ENCODE measurements at regions not wholly inside any gene's neighbourhood (a gene's known extent, or its start where the extent isn't known, plus 50 kb on each side); places are given as distances from the start of the nearest gene placed in this dataset.

- no peak for TF ChIP-seq CTCF (IDR thresholded peaks at IDR 0.05; ENCODE audit: low read depth, low read length)
- Histone ChIP-seq H3K36me3 (no peaks in the 10 kb centered on the region), H3K9me3 (ENCODE audit: severe bottlenecking) (no peaks in the 10 kb centered on the region), H3K27me3 (ENCODE audit: insufficient read depth, low read depth, severe bottlenecking) (no peaks in the 10 kb centered on the region), H3K4me3 (ENCODE audit: low read depth, low read length) (no peak overlapping the region), H3K27ac (no peak overlapping the region)
- DNase-seq: no peak
Measured at GRCh38 chr12:105773471-105773870, 365.3 kb downstream of the NUAK1 start.

- DNase-seq: no peak
- H3K4me3 ChIP-seq (ENCODE audit: low read depth, low read length): no peak overlapping the region
- no peak overlapping the region for H3K27ac ChIP-seq
- H3K36me3 ChIP-seq: no peaks in the 10 kb centered on the region
- TF ChIP-seq CTCF (IDR thresholded peaks at IDR 0.05; ENCODE audit: low read depth, low read length): no peak
- H3K27me3 ChIP-seq (ENCODE audit: insufficient read depth, low read depth, severe bottlenecking): no peaks in the 10 kb centered on the region
- H3K9me3 ChIP-seq (ENCODE audit: severe bottlenecking): no peaks in the 10 kb centered on the region
Measured at GRCh38 chr12:105774037-105774436, 364.7 kb downstream of the NUAK1 start.

- no peak for TF ChIP-seq CTCF (IDR thresholded peaks at IDR 0.05; ENCODE audit: low read depth, low read length)
- DNase-seq: no peak
- H3K27ac ChIP-seq: no peak overlapping the region
- H3K36me3 ChIP-seq: no peaks in the 10 kb centered on the region
- no peaks in the 10 kb centered on the region for H3K9me3 ChIP-seq (ENCODE audit: severe bottlenecking)
- H3K27me3 ChIP-seq (ENCODE audit: insufficient read depth, low read depth, severe bottlenecking): no peaks in the 10 kb centered on the region
- H3K4me3 ChIP-seq (ENCODE audit: low read depth, low read length): no peak overlapping the region
Measured at GRCh38 chr12:105775343-105775742, 363.4 kb downstream of the NUAK1 start.

GRCh38 chr12:105783983-105784947 is 354.5 kb downstream of the NUAK1 start:
- Histone ChIP-seq H3K9me3 (ENCODE audit: severe bottlenecking) (no peaks in the 10 kb centered on the region), H3K36me3 (no peaks in the 10 kb centered on the region), H3K27ac (no peak overlapping the region), H3K4me3 (ENCODE audit: low read depth, low read length) (no peak overlapping the region), H3K27me3 (ENCODE audit: insufficient read depth, low read depth, severe bottlenecking) (no peaks in the 10 kb centered on the region)
- no peak for DNase-seq
- no peak for TF ChIP-seq CTCF (IDR thresholded peaks at IDR 0.05; ENCODE audit: low read depth, low read length)

GRCh38 chr12:105793421-105793820 is 345.3 kb downstream of the NUAK1 start:
- Histone ChIP-seq H3K9me3 (ENCODE audit: severe bottlenecking) (no peaks in the 10 kb centered on the region), H3K27ac (no peak overlapping the region), H3K36me3 (no peaks in the 10 kb centered on the region), H3K27me3 (ENCODE audit: insufficient read depth, low read depth, severe bottlenecking) (no peaks in the 10 kb centered on the region), H3K4me3 (ENCODE audit: low read depth, low read length) (no peak overlapping the region)
- no peak for DNase-seq
- TF ChIP-seq CTCF (IDR thresholded peaks at IDR 0.05; ENCODE audit: low read depth, low read length): no peak

All from WERI-Rb-1 (cell line).